ENCODE measurements at regions not wholly inside any gene's neighbourhood (a gene's known extent, or its start where the extent isn't known, plus 50 kb on each side); places are given as distances from the start of the nearest gene placed in this dataset.

DNA sequence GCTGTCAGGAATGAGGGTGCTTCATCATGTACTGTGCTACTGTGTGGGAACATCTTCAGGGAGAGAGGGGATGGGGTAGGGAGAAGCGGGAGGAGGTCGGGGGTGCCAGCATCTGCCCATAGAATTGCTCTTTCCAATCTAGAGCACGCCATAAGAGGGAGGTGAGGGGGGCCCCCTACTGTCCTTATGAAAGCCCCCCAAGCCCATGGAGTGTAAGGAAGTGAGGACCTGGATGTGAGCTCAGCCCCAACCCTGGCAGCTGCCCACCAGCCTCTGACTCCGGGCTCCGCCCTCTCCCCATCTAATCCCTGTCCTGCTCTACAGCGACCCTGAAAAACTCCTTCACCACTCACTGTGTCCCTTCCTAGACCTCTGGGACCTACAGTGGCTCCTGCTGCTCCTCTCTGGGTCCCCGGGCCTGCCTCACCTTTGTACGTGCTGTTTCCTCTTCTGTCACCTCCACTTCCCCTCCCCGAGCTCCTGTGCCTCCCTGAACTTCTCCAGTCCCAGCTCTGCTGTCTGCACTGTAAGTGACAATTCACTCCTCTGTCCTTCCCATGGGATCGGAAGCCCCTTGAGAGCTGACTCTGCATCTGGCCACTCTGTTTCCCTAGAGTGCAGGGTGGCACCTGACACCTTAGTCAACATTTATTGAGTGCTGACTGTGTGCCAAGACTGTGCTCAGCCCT, 269.4 kb downstream of the PTPRU start:
- DNase-seq (ENCODE audit: low spot score): no peak

GRCh38 chr1:29504709-29505410, 268.5 kb downstream of the PTPRU start:
- no peak for DNase-seq (ENCODE audit: low spot score)

GRCh38 chr1:29504196-29504595, 267.9 kb downstream of the PTPRU start:
- DNase-seq (ENCODE audit: low spot score): no peak

DNA sequence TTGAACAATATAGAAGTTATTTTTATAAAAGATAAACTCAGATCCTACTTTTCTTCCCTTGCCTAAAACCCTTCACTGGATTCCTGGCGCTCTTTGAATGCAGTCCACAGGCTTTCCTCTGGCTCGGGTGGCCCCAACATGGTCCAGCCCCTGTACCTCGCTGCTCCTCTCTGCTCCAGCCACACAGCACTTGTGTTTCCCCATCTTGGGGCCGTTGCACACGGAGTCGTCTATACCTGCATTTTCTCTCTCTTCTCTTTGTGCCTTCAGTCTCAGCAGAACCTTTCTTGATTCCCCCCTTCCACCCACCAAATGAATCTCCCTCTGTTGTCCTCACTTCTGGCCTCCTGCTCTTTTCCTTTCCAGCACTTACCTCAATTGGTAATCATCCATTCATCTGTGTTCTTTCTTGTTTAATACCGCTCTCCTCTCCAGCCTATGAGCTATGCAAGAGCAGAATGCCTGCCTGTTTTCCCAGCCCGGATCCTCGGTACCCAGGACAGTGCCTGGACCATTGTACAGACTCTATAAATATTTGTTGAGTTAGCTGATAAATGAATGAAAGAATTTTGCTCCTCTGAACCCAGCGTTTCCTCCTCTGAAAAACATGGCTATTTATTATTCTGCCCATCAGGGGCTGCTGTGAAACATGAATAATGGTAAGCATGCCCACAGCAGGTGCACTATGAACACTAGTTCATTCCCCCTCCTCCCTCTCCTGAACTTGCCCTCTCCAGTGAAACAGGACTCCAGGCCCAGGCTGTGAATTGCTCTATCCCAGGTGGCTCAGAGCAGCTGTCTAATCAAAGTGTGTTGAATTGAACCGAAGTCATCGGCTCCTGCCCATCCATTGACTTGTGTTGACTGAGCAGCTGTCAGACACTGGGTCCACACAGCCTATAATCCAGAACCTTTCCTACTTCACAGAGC, 266.9 kb downstream of the PTPRU start:
- no peak for DNase-seq (ENCODE audit: low spot score)

GRCh38 chr1:29502225-29502910, 266.0 kb downstream of the PTPRU start:
- DNase-seq (ENCODE audit: low spot score): no peak

- no peak for DNase-seq (ENCODE audit: low spot score)
Observed at GRCh38 chr1:29501227-29501976, 265.1 kb downstream of the PTPRU start.

GRCh38 chr1:29500651-29501050, 264.3 kb downstream of the PTPRU start:
- no peak for DNase-seq (ENCODE audit: low spot score)

DNA sequence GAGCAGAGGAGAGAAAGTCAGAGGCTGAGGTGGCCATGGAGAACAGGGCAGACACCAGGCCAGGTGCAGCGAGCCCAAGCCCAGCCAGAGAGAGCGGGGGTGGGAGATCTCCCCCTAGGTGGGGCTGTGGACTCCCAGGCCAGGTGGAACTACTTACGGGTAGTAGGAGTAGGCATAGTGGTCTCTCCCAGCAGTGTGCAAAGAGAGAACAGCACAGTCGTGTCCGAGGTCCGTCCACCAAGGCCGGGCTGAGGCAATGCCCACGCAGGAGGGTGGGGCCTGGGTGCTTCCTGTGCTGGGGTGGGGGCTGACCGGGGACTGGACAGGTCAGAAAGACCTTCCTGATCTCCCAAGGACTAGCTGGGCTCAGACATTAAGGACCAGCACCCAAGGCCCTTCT, 263.7 kb downstream of the PTPRU start:
- no peak for DNase-seq (ENCODE audit: low spot score)

- DNase-seq (ENCODE audit: low spot score): no peak
Observed at GRCh38 chr1:29499104-29499650, 262.9 kb downstream of the PTPRU start.

DNA sequence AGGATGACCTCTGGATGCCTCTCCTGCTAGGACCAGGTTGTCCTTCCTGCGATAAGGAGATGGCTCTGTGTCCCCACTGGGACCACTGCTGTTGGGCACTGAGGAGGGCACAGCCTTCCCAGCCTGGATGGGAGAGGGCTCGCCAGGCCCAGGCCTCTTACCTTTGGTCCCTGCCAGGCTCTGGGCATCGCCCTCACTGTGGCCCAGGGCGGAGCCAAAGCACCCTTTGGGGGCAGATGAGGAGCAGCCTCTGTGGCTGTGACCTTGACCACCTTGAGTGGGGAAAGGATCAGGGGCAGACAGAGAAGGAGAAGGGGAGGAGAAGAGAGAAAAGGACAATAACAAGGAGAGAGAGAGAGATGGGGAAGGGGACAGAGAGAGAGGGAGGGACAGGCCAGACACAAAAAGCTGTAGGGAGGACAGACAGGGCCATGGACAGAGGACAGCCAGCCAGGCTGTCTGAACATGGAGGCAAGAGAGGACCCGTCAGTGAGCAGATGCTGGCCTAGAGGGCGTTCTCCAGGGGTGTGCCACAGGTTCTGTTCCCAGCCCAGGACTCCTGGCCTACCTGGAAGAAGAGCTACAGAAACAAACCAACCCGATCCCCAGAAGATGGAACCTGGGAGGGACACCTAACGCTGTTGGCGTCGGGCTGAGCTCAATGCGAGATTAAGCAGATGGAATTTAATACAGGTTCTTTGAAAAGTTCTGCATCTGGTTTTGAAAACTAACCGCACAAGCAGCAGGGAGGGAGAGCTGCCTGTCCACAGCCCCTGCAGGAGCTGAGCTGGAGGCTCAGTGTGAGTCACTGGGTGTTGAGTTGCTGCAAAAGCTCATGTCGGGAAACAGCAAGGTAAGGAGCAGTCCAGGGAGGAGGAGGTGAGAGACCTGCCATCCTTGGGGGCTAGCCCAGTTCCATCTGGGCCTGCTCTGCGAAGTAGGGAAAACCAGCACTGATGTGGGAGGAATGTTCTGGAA, 262.1 kb downstream of the PTPRU start:
- no peak for DNase-seq (ENCODE audit: low spot score)

DNA sequence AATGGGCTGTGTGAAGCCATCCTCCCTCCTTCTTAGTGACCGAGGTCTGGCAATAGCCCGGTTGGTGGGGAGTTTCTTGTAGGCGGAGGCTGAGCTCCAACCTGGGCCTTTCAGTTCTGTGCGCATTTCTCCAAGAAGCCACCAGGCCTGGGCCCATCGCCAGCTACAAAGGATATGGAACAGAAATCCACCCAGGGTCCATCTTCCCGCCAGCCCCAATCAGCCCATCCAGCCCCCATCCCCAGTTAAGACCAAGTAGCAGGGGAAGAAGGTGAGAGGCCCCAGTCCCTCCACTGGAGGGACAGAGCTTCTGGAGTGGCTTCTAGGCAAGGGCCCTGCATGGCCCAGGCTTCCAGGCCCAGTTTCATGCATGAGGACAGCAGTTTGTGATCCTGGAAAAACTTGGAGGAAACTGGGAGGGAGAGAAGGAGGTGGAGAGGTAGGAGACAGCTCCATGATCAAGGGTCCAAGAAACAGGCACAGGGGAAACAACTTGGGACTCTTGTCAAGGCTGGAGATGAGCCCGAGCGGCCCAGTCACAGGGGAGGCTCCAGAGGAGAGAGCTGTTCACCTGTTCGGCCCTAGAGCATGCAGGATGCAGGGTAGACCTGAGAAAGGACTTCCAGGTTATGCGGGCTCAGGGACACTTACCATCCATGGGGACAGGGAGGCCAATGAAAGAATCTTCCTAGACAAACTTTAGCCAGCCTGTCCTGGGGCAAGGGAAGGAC, 261.2 kb downstream of the PTPRU start:
- no peak for DNase-seq (ENCODE audit: low spot score)

DNA sequence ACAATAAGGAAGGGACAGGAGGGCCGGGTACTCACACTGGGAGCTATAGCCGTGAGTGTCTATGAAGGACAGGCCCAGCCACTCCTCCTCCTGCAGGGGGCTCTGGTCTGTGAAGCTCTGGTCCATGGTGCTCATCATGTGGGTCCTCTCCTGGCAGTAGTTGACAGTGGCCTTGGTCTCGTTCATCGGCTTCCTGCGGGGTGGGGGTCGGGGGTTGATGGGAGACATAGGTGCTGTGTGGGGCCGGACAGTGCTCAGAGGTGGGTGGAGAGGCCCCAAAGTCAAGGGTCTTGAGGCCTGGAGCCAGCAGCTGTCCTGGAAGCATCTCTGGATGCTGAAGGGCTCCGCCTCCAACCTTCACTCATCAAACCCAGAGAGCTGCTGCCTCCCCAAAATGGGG, 260.4 kb downstream of the PTPRU start:
- no peak for DNase-seq (ENCODE audit: low spot score)

- no peak for DNase-seq (ENCODE audit: low spot score)
Observed at GRCh38 chr1:29490204-29490934, 254.0 kb downstream of the PTPRU start.

- no peak for DNase-seq (ENCODE audit: low spot score)
Observed at GRCh38 chr1:29489471-29489870, 253.1 kb downstream of the PTPRU start.

DNA sequence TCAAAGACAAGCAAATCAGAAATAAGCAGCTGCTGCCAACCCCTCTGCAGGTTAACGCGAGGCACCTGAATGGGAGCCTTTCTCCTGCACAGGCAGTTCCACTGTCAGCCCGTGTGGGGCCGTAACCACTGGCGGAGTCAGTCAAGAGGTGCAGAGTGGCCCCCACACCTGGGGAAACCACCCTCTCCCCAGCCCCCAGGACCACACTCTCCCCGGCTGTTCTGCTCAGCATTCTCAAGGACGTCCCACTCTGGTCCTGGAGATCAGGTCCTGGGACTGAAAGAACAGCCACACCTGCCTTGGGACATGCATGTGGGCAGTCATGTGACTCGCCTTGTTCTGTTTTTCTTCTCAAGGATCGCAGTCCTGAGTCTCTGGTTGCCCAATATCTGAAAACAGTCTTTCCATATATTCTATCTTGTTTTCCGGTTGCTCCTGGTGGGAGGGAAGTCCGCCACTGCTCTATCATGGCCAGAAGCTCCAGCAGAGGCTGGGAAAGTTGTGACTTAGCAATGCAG, 252.5 kb downstream of the PTPRU start:
- no peak for DNase-seq (ENCODE audit: low spot score)

GRCh38 chr1:29488086-29488793, 251.9 kb downstream of the PTPRU start:
- DNase-seq (ENCODE audit: low spot score): no peak

GRCh38 chr1:29487291-29487690, 251.0 kb downstream of the PTPRU start:
- DNase-seq (ENCODE audit: low spot score): no peak
